ENCODE measurements at regions not wholly inside any gene's neighbourhood (a gene's known extent, or its start where the extent isn't known, plus 50 kb on each side); places are given as distances from the start of the nearest gene placed in this dataset.
"Not testable (repeated sequence)": the region's sequence is repeated elsewhere in the genome, so short reads cannot be mapped to it uniquely, and the experiment has no call there.

GRCh38 chr14:103192861-103193260 is 69.6 kb downstream of the TNFAIP2 start:
- not testable (repeated sequence) for H3K27ac ChIP-seq (ENCODE audit: low read depth); H3K36me3 Mint-ChIP-seq (ENCODE audit: low read depth); H3K27ac Mint-ChIP-seq; H3K9me3 Mint-ChIP-seq; H3F3A ChIP-seq (replicated peaks; ENCODE audit: low read depth); H3K4me2 ChIP-seq; H3K4me3 ChIP-seq; H3K4me1 Mint-ChIP-seq; H2AFZ ChIP-seq; H3K4me3 Mint-ChIP-seq; H3K79me2 ChIP-seq (replicated peaks; ENCODE audit: insufficient read depth); H4K20me1 ChIP-seq (replicated peaks; ENCODE audit: insufficient read depth); H3K36me3 ChIP-seq (ENCODE audit: insufficient read depth); ATAC-seq; DNase-seq (ENCODE audit: low spot score); H3K4me1 ChIP-seq (ENCODE audit: insufficient read depth); H3K9me2 ChIP-seq (ENCODE audit: insufficient read depth)
- H3K27me3 ChIP-seq (ENCODE audit: insufficient read depth), result peaks cover 35% of the 10 kb centered on the region
- peaks cover 24% of the 10 kb centered on the region for H3K27me3 Mint-ChIP-seq (ENCODE audit: insufficient read depth, low read depth, poor library complexity)

GRCh38 chr14:103193491-103193890 is 70.2 kb downstream of the TNFAIP2 start:
- not testable (repeated sequence) for H3F3A ChIP-seq (replicated peaks; ENCODE audit: low read depth); ATAC-seq; H3K36me3 Mint-ChIP-seq (ENCODE audit: low read depth); H4K20me1 ChIP-seq (replicated peaks; ENCODE audit: insufficient read depth); H3K27ac ChIP-seq (ENCODE audit: low read depth); H3K4me1 ChIP-seq (ENCODE audit: insufficient read depth); H3K9me2 ChIP-seq (ENCODE audit: insufficient read depth); H2AFZ ChIP-seq; H3K4me3 ChIP-seq; H3K79me2 ChIP-seq (replicated peaks; ENCODE audit: insufficient read depth); DNase-seq (ENCODE audit: low spot score); H3K4me1 Mint-ChIP-seq; H3K36me3 ChIP-seq (ENCODE audit: insufficient read depth); H3K9me3 Mint-ChIP-seq; H3K4me2 ChIP-seq; H3K4me3 Mint-ChIP-seq; H3K27ac Mint-ChIP-seq
- peaks cover 18% of the 10 kb centered on the region for H3K27me3 Mint-ChIP-seq (ENCODE audit: insufficient read depth, low read depth, poor library complexity)
- H3K27me3 ChIP-seq (ENCODE audit: insufficient read depth), result peaks cover 29% of the 10 kb centered on the region

GRCh38 chr14:103194256-103195045 is 71.2 kb downstream of the TNFAIP2 start:
- no peak overlapping the region for H3K4me3 Mint-ChIP-seq
- peaks cover 3% of the 10 kb centered on the region; the same call in 2 of the 3 replicates for H3K9me3 Mint-ChIP-seq
- peaks cover 15% of the 10 kb centered on the region for H3K27me3 Mint-ChIP-seq (ENCODE audit: insufficient read depth, low read depth, poor library complexity)
- no peak overlapping the region for H3K27ac Mint-ChIP-seq
- no peak for DNase-seq (ENCODE audit: low spot score)
- H3K9me2 ChIP-seq (ENCODE audit: insufficient read depth), result 0 out of 2 replicates have a peak, but pooled peaks cover 4% of the 10 kb centered on the region
- H3K36me3 ChIP-seq (ENCODE audit: insufficient read depth), result no peaks in the 10 kb centered on the region
- H3K4me3 ChIP-seq, result no peak overlapping the region
- H2AFZ ChIP-seq, result no peak overlapping the region
- H3K4me2 ChIP-seq, result no peak overlapping the region
- no peaks in the 10 kb centered on the region for H3K4me1 Mint-ChIP-seq
- peaks cover 20% of the 10 kb centered on the region for H3K27me3 ChIP-seq (ENCODE audit: insufficient read depth)
- H3K4me1 ChIP-seq (ENCODE audit: insufficient read depth), result no peaks in the 10 kb centered on the region
- no peak overlapping the region for H3K27ac ChIP-seq (ENCODE audit: low read depth)
- H3F3A ChIP-seq (replicated peaks; ENCODE audit: low read depth), result no peaks in the 10 kb centered on the region
- no peaks in the 10 kb centered on the region for H3K79me2 ChIP-seq (replicated peaks; ENCODE audit: insufficient read depth)
- H4K20me1 ChIP-seq (replicated peaks; ENCODE audit: insufficient read depth), result no peaks in the 10 kb centered on the region
- H3K36me3 Mint-ChIP-seq (ENCODE audit: low read depth), result no peaks in the 10 kb centered on the region
- ATAC-seq, result no peak
- TF ChIP-seq EZH2 (IDR thresholded peaks at IDR 0.05; ENCODE audit: low read depth, unreplicated experiment) (no peak), CTCF (conservative IDR thresholded peaks at IDR 0.05; ENCODE audit: low read depth in 2 of 2) (no peak), ZNF114 (CRISPR knock-in tag; IDR thresholded peaks at IDR 0.05) (no peak), JUNB (IDR thresholded peaks at IDR 0.05; ENCODE audit: unreplicated experiment) (no peak), REST (IDR thresholded peaks at IDR 0.05; ENCODE audit: unreplicated experiment) (no peak), ZNF331 (CRISPR knock-in tag; IDR thresholded peaks at IDR 0.05; ENCODE audit: low read depth) (no peak), NANOG (IDR thresholded peaks at IDR 0.05; ENCODE audit: borderline replicate concordance) (no peak), POLR2AphosphoS5 (IDR thresholded peaks at IDR 0.05; ENCODE audit: low read depth) (no peak), CREB1 (CRISPR knock-in tag; IDR thresholded peaks at IDR 0.05; ENCODE audit: low read depth) (no peak), EZH2phosphoT487 (IDR thresholded peaks at IDR 0.05; ENCODE audit: unreplicated experiment) (no peak)

Data from GM23338 (cell line).